Middle frontal gyrus (tissue), 1 donor: ENCODE measurements at regions not wholly inside any gene's neighbourhood (a gene's known extent, or its start where the extent isn't known, plus 50 kb on each side); places are given as distances from the start of the nearest gene placed in this dataset.
"Not testable (repeated sequence)": the region's sequence is repeated elsewhere in the genome, so short reads cannot be mapped to it uniquely, and the experiment has no call there.

Source experiments
- DNase-seq: peaks from one replicate; pipeline ENCODE4 v3.0.0-alpha.2; 2015; ENCODE audit warnings: low spot score; ENCODE audit errors: extremely low spot score

GRCh38 chr10:56298941-56299340, 62.1 kb downstream of the ZWINT start:
- DNase-seq: no peak

GRCh38 chr10:56296618-56297017, 64.4 kb downstream of the ZWINT start:
- no peak for DNase-seq

- DNase-seq: no peak
These were observed 72.7 kb downstream of the ZWINT start for GRCh38 chr10:56288403-56288802.

GRCh38 chr10:56286096-56286495, 75.0 kb downstream of the ZWINT start:
- DNase-seq: no peak

DNA sequence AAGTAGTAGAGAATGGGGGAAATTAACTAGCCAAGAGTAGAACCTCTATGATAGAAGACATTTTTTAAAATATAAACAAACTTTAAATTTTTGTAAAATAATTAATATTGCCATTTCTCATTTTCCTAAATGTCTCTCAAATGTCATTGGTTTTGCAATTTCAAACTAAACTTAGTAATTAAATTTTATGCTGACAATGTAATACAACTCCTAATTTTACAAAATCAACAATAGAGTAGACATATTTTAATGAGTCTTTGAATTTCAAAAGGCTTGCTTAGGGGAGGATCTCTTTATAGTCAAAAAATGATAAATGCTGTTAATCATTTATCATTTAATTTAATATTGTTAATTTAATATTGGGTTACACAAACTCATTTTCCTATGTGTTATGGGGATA, 81.8 kb downstream of the ZWINT start:
- no peak for DNase-seq

- no peak for DNase-seq
These were observed 91.9 kb downstream of the ZWINT start for GRCh38 chr10:56269181-56269580.

DNA sequence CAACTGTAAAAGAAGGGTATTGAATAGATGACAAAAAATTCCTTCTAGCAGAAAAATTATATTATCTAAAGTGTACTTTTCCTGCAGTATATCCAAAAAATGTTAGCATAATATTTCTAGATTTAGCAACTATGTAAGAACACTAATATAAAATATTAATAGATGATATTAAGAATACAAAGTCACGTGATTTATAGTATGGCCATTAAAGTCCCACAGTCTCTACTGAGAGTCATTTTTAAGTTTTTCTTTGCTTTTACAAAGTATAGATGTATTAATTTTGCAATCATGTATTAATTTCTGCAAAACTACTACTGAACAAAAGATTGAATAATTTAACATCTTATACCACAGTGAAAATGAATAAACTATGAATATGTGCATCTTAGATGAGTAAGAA, 94.9 kb downstream of the ZWINT start:
- no peak for DNase-seq

- DNase-seq: no peak
These were observed 102.1 kb downstream of the ZWINT start for GRCh38 chr10:56258991-56259390.

DNA sequence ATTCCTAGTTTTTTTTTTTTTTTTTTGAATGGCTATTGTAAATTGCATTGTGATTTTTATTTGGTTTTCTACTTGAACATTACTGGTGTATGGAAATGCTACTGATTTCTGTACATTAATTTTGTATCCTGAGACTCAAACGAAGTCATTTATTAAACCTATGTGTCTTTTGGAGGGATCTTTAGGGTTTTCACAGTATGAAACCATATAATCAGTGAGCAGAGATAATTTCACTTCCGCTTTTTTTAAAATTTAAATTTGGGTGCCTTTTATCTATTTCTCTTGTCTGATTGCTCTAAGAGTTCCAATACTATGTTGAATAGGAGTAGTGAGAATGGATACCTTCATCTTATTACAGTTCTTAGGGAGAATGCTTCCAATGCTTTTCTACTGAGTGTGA, 102.7 kb downstream of the ZWINT start:
- no peak for DNase-seq

DNA sequence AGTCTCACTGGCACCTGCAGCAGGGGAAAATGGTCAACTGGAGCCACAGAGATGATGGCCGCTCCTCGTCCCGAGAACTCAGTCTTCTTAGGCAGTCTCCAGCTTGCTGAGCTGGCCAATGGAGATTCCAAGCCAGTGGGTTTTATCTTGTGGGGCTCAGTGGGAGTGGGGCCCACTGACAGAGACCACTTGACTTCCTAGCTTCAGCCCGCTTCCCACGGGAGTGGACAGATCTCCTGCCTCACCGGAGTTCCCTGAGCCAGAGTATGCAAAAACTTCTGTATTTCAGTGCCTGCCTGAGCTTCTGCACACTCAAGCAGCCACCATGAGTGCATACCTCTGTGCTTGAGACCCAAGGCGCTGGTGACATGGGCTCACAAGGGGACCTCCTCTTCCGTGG, 105.8 kb downstream of the ZWINT start:
- DNase-seq: no peak

- DNase-seq: no peak
These were observed 120.6 kb downstream of the ZWINT start for GRCh38 chr10:56240471-56240870.

GRCh38 chr10:56231436-56231835, 129.6 kb downstream of the ZWINT start:
- DNase-seq: no peak

DNA sequence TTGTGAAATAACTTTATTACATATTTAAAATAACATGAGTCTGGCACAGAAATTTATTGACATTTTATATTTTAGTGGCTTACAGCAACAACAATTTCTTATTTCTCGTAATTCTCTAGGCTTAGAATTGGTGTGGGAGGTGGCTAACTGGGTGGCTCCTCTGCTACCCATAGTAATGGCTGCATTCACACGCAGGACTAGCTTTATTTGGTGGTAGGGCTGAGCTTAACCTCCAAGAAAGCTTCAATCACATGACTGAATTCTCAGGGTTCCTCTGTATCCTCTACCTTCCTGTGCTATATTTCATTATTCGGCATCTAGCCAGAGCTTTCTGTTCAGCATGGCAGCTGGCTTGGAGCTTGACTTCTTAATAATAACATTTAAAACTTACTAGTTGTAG, 138.8 kb downstream of the ZWINT start:
- DNase-seq: no peak

GRCh38 chr10:56212951-56213350, 148.1 kb downstream of the ZWINT start:
- no peak for DNase-seq

- no peak for DNase-seq
These were observed 179.5 kb downstream of the ZWINT start for GRCh38 chr10:56181607-56182006.

DNA sequence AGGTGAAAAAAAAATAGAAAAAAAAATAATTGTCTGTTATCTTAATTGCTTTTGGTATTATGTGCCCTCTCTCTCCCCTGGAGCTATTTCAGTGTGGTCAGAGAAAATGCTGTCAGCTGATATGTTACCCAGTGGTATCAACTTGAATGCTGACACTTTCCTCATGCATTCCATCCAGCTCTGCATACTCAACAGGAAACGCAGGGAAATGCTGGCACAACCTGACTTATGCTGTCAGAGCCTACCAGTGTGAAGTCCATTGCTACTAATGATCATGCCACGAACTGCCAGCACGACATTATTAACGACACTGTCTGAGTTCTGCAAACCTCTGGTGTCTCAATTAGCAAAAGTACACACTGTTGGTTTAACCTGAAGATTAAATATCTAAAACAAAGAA, 182.8 kb downstream of the ZWINT start:
- no peak for DNase-seq

- not testable (repeated sequence) for DNase-seq
These were observed 206.0 kb downstream of the ZWINT start for GRCh38 chr10:56155091-56155513.

DNA sequence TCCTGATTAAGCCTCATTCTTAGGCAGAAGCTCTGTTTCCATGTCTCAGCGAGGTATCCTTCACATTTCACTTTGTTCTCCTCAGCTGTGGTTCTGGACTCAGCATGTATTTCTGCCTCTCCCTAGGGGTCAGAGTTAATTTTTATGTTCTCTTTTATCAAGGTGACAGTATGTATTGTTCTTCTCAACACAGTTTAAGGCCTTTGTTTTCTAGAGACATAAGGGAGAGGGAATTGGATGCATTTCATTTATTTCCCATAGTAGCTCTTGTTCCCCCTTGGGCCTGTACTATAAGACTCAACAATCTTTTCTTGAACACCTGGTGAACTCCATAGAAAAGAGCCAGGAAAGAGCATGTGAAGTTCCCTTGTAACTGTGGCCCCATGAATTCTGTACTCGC, 214.3 kb downstream of the ZWINT start:
- no peak for DNase-seq

DNA sequence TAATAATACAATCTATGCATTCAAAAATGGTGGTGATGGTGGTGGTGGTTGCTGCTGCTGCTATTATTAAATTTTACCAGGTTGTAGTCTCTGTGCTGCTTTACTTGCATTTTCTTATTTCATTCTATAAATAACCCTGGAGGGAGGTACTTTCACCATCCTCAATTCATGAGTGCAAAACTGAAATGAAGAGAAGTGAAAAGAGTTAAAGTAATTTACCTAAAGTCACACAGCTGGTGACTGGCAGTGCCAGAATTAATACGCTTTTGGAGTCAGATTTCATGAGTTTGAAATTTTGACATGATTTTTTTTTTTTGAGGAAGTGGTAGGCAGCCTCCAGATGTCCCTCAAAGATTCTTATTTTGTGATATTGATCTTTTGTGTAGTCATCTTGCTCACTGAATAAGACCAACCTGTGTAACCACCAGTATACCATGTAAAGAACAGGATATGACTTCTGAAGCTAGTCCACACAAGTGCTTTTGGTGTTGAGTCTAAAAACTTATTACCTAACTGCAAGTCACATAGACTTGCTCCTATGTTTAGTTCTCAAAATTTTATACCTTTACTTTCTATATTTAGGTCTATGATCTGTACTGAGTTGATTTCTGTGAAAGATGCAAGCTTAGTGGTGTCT, 218.8 kb downstream of the ZWINT start:
- DNase-seq: no peak

- DNase-seq: no peak
These were observed 221.7 kb downstream of the ZWINT start for GRCh38 chr10:56139405-56139804.

- no peak for DNase-seq
These were observed 225.2 kb downstream of the ZWINT start for GRCh38 chr10:56135828-56136227.

- no peak for DNase-seq
These were observed 237.8 kb downstream of the ZWINT start for GRCh38 chr10:56123247-56123646.

GRCh38 chr10:56116684-56117083, 244.4 kb downstream of the ZWINT start:
- DNase-seq: no peak

GRCh38 chr10:56109454-56109853, 251.6 kb downstream of the ZWINT start:
- DNase-seq: no peak
